Panc1 (cell line): ENCODE measurements at regions not wholly inside any gene's neighbourhood (a gene's known extent, or its start where the extent isn't known, plus 50 kb on each side); places are given as distances from the start of the nearest gene placed in this dataset.

ENCODE experiments used
- ATAC-seq: fragments of 200-7000 bp; cut with Tn5 transposase; 2 replicates; pipeline ENCODE4 v1.9.1; 2020; ENCODE audit warnings: mild to moderate bottlenecking, moderate library complexity
- BruUV-seq: library from RNA; stranded (reverse); fragments of 400-500 nt; replicated peaks from 2 replicates; lab custom pipeline; 2021; lab: Mats Ljungman, UMichigan
- CTCF ChIA-PET: fragments of 300-600 bp; sonication (Branson Sonifier 250); formaldehyde crosslinking; loops from one replicate; lab custom pipeline; 2022; ENCODE audit warnings: antibody characterized with exemption; lab: Charles Lee
- POLR2A ChIA-PET: fragments of 300-600 bp; sonication (Branson Sonifier 250); formaldehyde crosslinking; loops from one replicate; lab custom pipeline; 2022; ENCODE audit warnings: antibody characterized with exemption; lab: Charles Lee
- DNase-seq: peaks from one replicate; pipeline ENCODE4 v3.0.0-alpha.2; 2010; ENCODE audit warnings: low read depth, low spot score
- H3K27ac ChIP-seq: 2 replicates; pipeline ENCODE4 v1.5.1; 2011; ENCODE audit warnings: mild to moderate bottlenecking, low read length, inconsistent platforms
- H3K27me3 ChIP-seq: fragments of 200-500 bp; sonication (Bioruptor generic); 2 replicates; pipeline ENCODE4 v1.6.0; 2014; ENCODE audit warnings: low read length, inconsistent platforms; ENCODE audit not compliant: control insufficient read depth, insufficient read depth
- H3K36me3 ChIP-seq: fragments of 200-500 bp; sonication (Bioruptor generic); 2 replicates; pipeline ENCODE4 v1.5.1; 2014; ENCODE audit warnings: inconsistent platforms, mild to moderate bottlenecking, low read length, moderate library complexity; ENCODE audit not compliant: control insufficient read depth, insufficient read depth
- H3K4me1 ChIP-seq: 2 replicates; pipeline ENCODE4 v1.5.1; 2011; ENCODE audit warnings: inconsistent platforms, mild to moderate bottlenecking, low read length, moderate library complexity; ENCODE audit not compliant: control insufficient read depth, insufficient read depth
- H3K4me3 ChIP-seq, 2 experiments: 2 replicates each; pipeline ENCODE4 v1.5.1; 2011 to 2012; ENCODE audit warnings: low read depth in 2 of 2, low read length in 2 of 2, mild to moderate bottlenecking in 2 of 2, inconsistent platforms in 1 of 2, moderate library complexity in 1 of 2
- H3K9me3 ChIP-seq: fragments of 200-500 bp; sonication (Bioruptor generic); 2 replicates; pipeline ENCODE4 v1.5.1; 2014; ENCODE audit warnings: low read depth, mild to moderate bottlenecking, inconsistent platforms, low read length, moderate library complexity; ENCODE audit not compliant: control insufficient read depth, insufficient read depth
- CTCF ChIP-seq: fragments of 450-650 bp; IDR thresholded peaks from 2 replicates; pipeline ENCODE4 v1.5.1; 2017; ENCODE audit warnings: mild to moderate bottlenecking
- POLR2AphosphoS5 ChIP-seq: IDR thresholded peaks from 2 replicates; pipeline ENCODE4 v1.6.1; 2012; ENCODE audit warnings: mild to moderate bottlenecking, low read depth, low read length, moderate library complexity
- REST ChIP-seq, 2 experiments: IDR thresholded peaks; 2 replicates each; pipeline ENCODE4 v1.6.1; 2011 to 2012; ENCODE audit warnings: low read depth in 2 of 2, control low read depth in 1 of 2, low read length in 1 of 2, mild to moderate bottlenecking in 1 of 2, moderate library complexity in 1 of 2; ENCODE audit not compliant: insufficient read depth in 1 of 2
- SIN3A ChIP-seq: IDR thresholded peaks from 2 replicates; pipeline ENCODE4 v1.6.1; 2012; ENCODE audit warnings: low read depth, mild to moderate bottlenecking, low read length, moderate library complexity, borderline replicate concordance; ENCODE audit not compliant: insufficient read depth
- TCF7L2 ChIP-seq: IDR thresholded peaks from 2 replicates; pipeline ENCODE4 v1.6.1; 2011; ENCODE audit warnings: mild to moderate bottlenecking, low read depth, low read length, inconsistent platforms
- in situ Hi-C: cut with HindIII; loops from 2 replicates; pipeline ENCODE4 v1.10.0; 2016; ENCODE audit warnings: low sequenced_read_pairs, low pct_unique_long_range_greater_than_20kb
- intact Hi-C: fragments of 100-400 bp; cut with micrococcal nuclease; formaldehyde crosslinking; loops from one replicate; pipeline ENCODE4 v1.10.0; 2022; ENCODE audit not compliant: unreplicated experiment

GRCh38 chr13:112145551-112146360 is 78.8 kb downstream of the SOX1 start:
- no peak overlapping the region for H3K27ac ChIP-seq
- H3K4me1 ChIP-seq: no peaks in the 10 kb centered on the region
- intact Hi-C loops: no loop called here
- BruUV-seq: no TSS peak
- H3K4me3 ChIP-seq: no peak overlapping the region
- no peaks in the 10 kb centered on the region for H3K27me3 ChIP-seq
- ATAC-seq: no peak
- POLR2A ChIA-PET: no interaction called here
- no peaks in the 10 kb centered on the region for H3K36me3 ChIP-seq
- CTCF ChIA-PET: no interaction called here
- DNase-seq: no peak
- no peak for TF ChIP-seq SIN3A
- H3K9me3 ChIP-seq: no peaks in the 10 kb centered on the region
- in situ Hi-C loops: no loop called here

DNA sequence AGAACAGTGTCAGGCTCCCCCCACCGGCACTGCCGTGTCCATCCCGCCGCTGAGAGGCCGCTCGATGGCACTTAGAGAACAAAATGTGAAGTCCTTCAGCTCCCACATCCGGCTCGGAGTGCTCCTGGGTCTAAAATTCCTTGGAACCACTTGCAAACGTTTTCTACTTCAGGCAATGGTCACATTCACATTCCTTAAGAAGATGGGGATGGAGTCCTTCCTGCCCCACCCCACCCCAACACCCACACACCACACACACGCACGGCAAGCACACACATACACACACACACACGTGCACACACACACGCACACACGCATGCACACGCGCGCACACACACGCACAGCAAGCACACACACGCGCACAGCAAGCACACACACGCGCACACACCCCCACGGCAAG is 83.4 kb downstream of the SOX1 start:
- no peak for TF ChIP-seq POLR2AphosphoS5
- no peak for TF ChIP-seq TCF7L2
- TF ChIP-seq CTCF: no peak
- TF ChIP-seq SIN3A: no peak
- intact Hi-C loops: no loop called here
- DNase-seq (no peak), ATAC-seq (no peak)
- POLR2A ChIA-PET: no interaction called here
- no peaks in the 10 kb centered on the region for H3K4me1 ChIP-seq
- H3K9me3 ChIP-seq: no peaks in the 10 kb centered on the region
- no TSS peak for BruUV-seq
- H3K27me3 ChIP-seq: no peaks in the 10 kb centered on the region
- no peak overlapping the region for H3K4me3 ChIP-seq
- H3K36me3 ChIP-seq: no peaks in the 10 kb centered on the region
- in situ Hi-C loops: no loop called here
- H3K27ac ChIP-seq: no peak overlapping the region
- CTCF ChIA-PET: no interaction called here

GRCh38 chr13:112152846-112153245 is 85.9 kb downstream of the SOX1 start:
- no peak overlapping the region for H3K4me3 ChIP-seq
- H3K4me1 ChIP-seq: no peaks in the 10 kb centered on the region
- TF ChIP-seq TCF7L2 (no peak), SIN3A (no peak), REST (IDR thresholded peaks at IDR 0.05; ENCODE audit: insufficient read depth in 1 of 2, low read depth in 2 of 2, low read length in 1 of 2) (no peak), POLR2AphosphoS5 (no peak), CTCF (no peak)
- H3K27ac ChIP-seq: no peak overlapping the region
- ATAC-seq (no peak), DNase-seq (no peak)
- H3K9me3 ChIP-seq: no peaks in the 10 kb centered on the region
- intact Hi-C loops: no loop called here
- BruUV-seq: no TSS peak
- ChIA-PET CTCF (no interaction called here), POLR2A (no interaction called here)
- in situ Hi-C loops: no loop called here
- no peaks in the 10 kb centered on the region for H3K36me3 ChIP-seq
- no peaks in the 10 kb centered on the region for H3K27me3 ChIP-seq
